ENCODE measurements at regions not wholly inside any gene's neighbourhood (a gene's known extent, or its start where the extent isn't known, plus 50 kb on each side); places are given as distances from the start of the nearest gene placed in this dataset.
"Not testable (repeated sequence)": the region's sequence is repeated elsewhere in the genome, so short reads cannot be mapped to it uniquely, and the experiment has no call there.

DNA sequence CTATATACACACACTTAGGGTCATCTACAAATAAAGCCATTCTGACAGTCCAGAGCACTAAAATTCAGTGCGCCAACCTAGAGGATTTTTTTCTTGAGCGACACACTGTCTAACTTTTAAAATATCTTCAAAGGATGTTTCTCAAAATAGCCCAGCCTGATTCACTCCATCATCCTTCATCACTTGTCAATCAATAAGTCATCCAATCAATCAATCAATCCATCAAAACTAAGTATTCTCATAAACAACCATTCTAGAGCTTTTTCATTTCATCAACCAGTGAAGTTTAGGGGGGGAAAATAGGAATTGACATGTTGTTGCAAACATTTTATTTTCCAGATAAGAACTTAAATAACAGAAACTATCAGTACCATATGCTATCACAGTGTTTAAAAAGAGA, 183.2 kb downstream of the HDGFL1 start:
- no peaks in the 10 kb centered on the region for H3K9me3 ChIP-seq (ENCODE audit: control insufficient read depth in 3 of 3, low read length in 3 of 3)
- H3K9ac ChIP-seq (ENCODE audit: low read depth in 1 of 3, low read length in 3 of 3) = no peak overlapping the region
- H3K4me1 ChIP-seq (ENCODE audit: control insufficient read depth in 3 of 3, insufficient read depth in 3 of 3, low read length in 3 of 3) = no peaks in the 10 kb centered on the region
- no peak overlapping the region for H3K4me3 ChIP-seq (ENCODE audit: low read length in 3 of 3)
- H3K27me3 ChIP-seq (ENCODE audit: control insufficient read depth in 3 of 3, insufficient read depth in 3 of 3, low read length in 3 of 3) = no peaks in the 10 kb centered on the region
- no peaks in the 10 kb centered on the region for H3K36me3 ChIP-seq (ENCODE audit: control insufficient read depth in 3 of 3, insufficient read depth in 3 of 3, low read length in 3 of 3)
- H3K27ac ChIP-seq (ENCODE audit: low read depth, low read length) = no peak overlapping the region

DNA sequence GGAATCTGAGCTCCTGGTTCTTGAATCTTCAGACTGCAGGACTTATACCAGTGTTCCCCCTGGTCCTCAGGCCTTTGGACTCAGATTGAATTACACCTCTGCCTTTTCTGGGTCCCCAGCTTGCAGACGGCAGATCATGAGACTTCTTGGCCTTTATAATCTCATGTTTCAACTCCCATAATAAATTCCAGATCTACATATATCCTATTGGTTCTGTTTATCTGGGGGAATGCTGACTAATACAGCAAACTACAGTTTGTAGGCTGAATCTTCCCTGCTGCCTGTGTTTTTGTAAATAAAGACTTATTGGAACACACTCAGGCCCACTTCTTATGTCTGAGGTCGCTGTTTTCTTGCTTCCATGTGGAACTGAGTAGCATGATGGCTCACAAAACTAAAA, 184.7 kb downstream of the HDGFL1 start:
- Histone ChIP-seq H3K27ac (ENCODE audit: low read depth, low read length) (no peak overlapping the region), H3K9ac (ENCODE audit: low read depth in 1 of 3, low read length in 3 of 3) (no peak overlapping the region), H3K4me1 (ENCODE audit: control insufficient read depth in 3 of 3, insufficient read depth in 3 of 3, low read length in 3 of 3) (no peaks in the 10 kb centered on the region), H3K9me3 (ENCODE audit: control insufficient read depth in 3 of 3, low read length in 3 of 3) (no peaks in the 10 kb centered on the region), H3K4me3 (ENCODE audit: low read length in 3 of 3) (no peak overlapping the region), H3K27me3 (ENCODE audit: control insufficient read depth in 3 of 3, insufficient read depth in 3 of 3, low read length in 3 of 3) (no peaks in the 10 kb centered on the region), H3K36me3 (ENCODE audit: control insufficient read depth in 3 of 3, insufficient read depth in 3 of 3, low read length in 3 of 3) (no peaks in the 10 kb centered on the region)

DNA sequence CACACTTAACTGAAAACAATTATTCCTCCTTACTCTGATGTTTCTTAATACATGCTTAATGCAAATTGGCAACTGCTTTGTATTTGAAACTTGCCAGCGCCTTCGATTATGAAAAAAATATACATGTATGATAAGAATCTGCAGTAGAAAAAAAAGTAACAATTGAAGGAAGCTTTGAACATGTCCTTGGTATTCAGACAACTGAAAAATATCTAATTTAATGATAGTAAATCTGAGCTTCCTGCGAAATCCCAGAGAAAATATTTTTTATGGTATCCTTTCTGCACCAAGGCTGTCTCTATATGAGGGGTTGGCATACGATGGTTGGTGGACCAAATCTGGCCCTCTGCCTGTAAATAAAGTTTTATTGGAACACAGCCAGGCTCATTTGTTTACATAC, 186.2 kb downstream of the HDGFL1 start:
- Histone ChIP-seq H3K36me3 (ENCODE audit: control insufficient read depth in 3 of 3, insufficient read depth in 3 of 3, low read length in 3 of 3) (no peaks in the 10 kb centered on the region), H3K9ac (ENCODE audit: low read depth in 1 of 3, low read length in 3 of 3) (no peak overlapping the region), H3K27me3 (ENCODE audit: control insufficient read depth in 3 of 3, insufficient read depth in 3 of 3, low read length in 3 of 3) (no peaks in the 10 kb centered on the region), H3K4me1 (ENCODE audit: control insufficient read depth in 3 of 3, insufficient read depth in 3 of 3, low read length in 3 of 3) (no peaks in the 10 kb centered on the region), H3K4me3 (ENCODE audit: low read length in 3 of 3) (no peak overlapping the region), H3K9me3 (ENCODE audit: control insufficient read depth in 3 of 3, low read length in 3 of 3) (no peaks in the 10 kb centered on the region), H3K27ac (ENCODE audit: low read depth, low read length) (no peak overlapping the region)

DNA sequence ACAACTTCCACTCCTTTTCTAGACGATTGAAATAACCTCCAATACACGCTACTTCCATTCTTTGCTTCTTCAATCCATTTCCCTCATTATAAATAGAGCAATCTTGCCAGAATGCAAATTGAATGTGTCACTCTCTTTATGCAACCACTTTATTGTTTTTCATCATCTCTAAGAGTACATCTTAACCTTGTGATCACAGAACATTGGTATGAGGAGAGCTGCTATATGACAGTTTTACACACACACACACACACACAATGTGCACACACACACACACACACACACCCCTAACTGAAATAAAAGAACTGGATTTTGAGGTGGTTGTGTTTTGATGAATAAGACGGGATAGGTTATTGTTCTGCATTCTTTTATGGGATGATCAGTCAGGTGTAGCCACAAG, 187.0 kb downstream of the HDGFL1 start:
- Histone ChIP-seq H3K27me3 (ENCODE audit: control insufficient read depth in 3 of 3, insufficient read depth in 3 of 3, low read length in 3 of 3) (no peaks in the 10 kb centered on the region), H3K4me1 (ENCODE audit: control insufficient read depth in 3 of 3, insufficient read depth in 3 of 3, low read length in 3 of 3) (no peaks in the 10 kb centered on the region), H3K9me3 (ENCODE audit: control insufficient read depth in 3 of 3, low read length in 3 of 3) (no peaks in the 10 kb centered on the region), H3K27ac (ENCODE audit: low read depth, low read length) (no peak overlapping the region), H3K36me3 (ENCODE audit: control insufficient read depth in 3 of 3, insufficient read depth in 3 of 3, low read length in 3 of 3) (no peaks in the 10 kb centered on the region), H3K4me3 (ENCODE audit: low read length in 3 of 3) (no peak overlapping the region), H3K9ac (ENCODE audit: low read depth in 1 of 3, low read length in 3 of 3) (no peak overlapping the region)

DNA sequence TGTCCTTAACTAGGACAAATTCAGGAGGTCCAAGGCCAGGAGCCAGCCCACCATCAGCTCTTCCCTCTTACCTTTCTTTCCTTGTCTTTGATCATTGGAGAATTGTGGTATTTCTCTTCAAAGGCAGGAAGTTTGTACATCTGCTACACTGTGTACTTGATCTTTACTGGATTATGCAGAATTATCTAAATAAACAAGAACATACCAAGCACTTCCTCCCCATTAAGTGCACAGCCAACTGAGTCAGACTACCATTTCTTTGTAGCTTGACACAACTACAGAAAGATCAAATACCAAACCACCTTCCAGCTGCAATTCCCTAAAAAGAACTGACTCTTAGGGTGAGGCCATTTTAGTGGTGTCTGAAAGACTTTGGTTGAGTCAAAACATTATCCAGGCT, 195.1 kb downstream of the HDGFL1 start:
- Histone ChIP-seq H3K9ac (ENCODE audit: low read depth in 1 of 3, low read length in 3 of 3) (no peak overlapping the region), H3K9me3 (ENCODE audit: control insufficient read depth in 3 of 3, low read length in 3 of 3) (no peaks in the 10 kb centered on the region), H3K4me1 (ENCODE audit: control insufficient read depth in 3 of 3, insufficient read depth in 3 of 3, low read length in 3 of 3) (no peaks in the 10 kb centered on the region), H3K27ac (ENCODE audit: low read depth, low read length) (no peak overlapping the region), H3K27me3 (ENCODE audit: control insufficient read depth in 3 of 3, insufficient read depth in 3 of 3, low read length in 3 of 3) (no peaks in the 10 kb centered on the region), H3K36me3 (ENCODE audit: control insufficient read depth in 3 of 3, insufficient read depth in 3 of 3, low read length in 3 of 3) (no peaks in the 10 kb centered on the region), H3K4me3 (ENCODE audit: low read length in 3 of 3) (no peak overlapping the region)

GRCh38 chr6:22765015-22765414, 195.6 kb downstream of the HDGFL1 start:
- no peaks in the 10 kb centered on the region for H3K27me3 ChIP-seq (ENCODE audit: control insufficient read depth in 3 of 3, insufficient read depth in 3 of 3, low read length in 3 of 3)
- no peak overlapping the region for H3K27ac ChIP-seq (ENCODE audit: low read depth, low read length)
- no peaks in the 10 kb centered on the region for H3K4me1 ChIP-seq (ENCODE audit: control insufficient read depth in 3 of 3, insufficient read depth in 3 of 3, low read length in 3 of 3)
- H3K9ac ChIP-seq (ENCODE audit: low read depth in 1 of 3, low read length in 3 of 3) = no peak overlapping the region
- H3K9me3 ChIP-seq (ENCODE audit: control insufficient read depth in 3 of 3, low read length in 3 of 3) = no peaks in the 10 kb centered on the region
- no peaks in the 10 kb centered on the region for H3K36me3 ChIP-seq (ENCODE audit: control insufficient read depth in 3 of 3, insufficient read depth in 3 of 3, low read length in 3 of 3)
- H3K4me3 ChIP-seq (ENCODE audit: low read length in 3 of 3) = no peak overlapping the region

GRCh38 chr6:22766979-22767378, 197.6 kb downstream of the HDGFL1 start:
- Histone ChIP-seq H3K27me3 (ENCODE audit: control insufficient read depth in 3 of 3, insufficient read depth in 3 of 3, low read length in 3 of 3) (no peaks in the 10 kb centered on the region), H3K9me3 (ENCODE audit: control insufficient read depth in 3 of 3, low read length in 3 of 3) (no peaks in the 10 kb centered on the region), H3K9ac (ENCODE audit: low read depth in 1 of 3, low read length in 3 of 3) (no peak overlapping the region), H3K36me3 (ENCODE audit: control insufficient read depth in 3 of 3, insufficient read depth in 3 of 3, low read length in 3 of 3) (no peaks in the 10 kb centered on the region), H3K4me1 (ENCODE audit: control insufficient read depth in 3 of 3, insufficient read depth in 3 of 3, low read length in 3 of 3) (no peaks in the 10 kb centered on the region), H3K27ac (ENCODE audit: low read depth, low read length) (no peak overlapping the region), H3K4me3 (ENCODE audit: low read length in 3 of 3) (no peak overlapping the region)

GRCh38 chr6:22770054-22770453, 200.7 kb downstream of the HDGFL1 start:
- H3K4me3 ChIP-seq (ENCODE audit: low read length in 3 of 3) = no peak overlapping the region
- no peaks in the 10 kb centered on the region for H3K36me3 ChIP-seq (ENCODE audit: control insufficient read depth in 3 of 3, insufficient read depth in 3 of 3, low read length in 3 of 3)
- H3K4me1 ChIP-seq (ENCODE audit: control insufficient read depth in 3 of 3, insufficient read depth in 3 of 3, low read length in 3 of 3) = no peaks in the 10 kb centered on the region
- no peak overlapping the region for H3K27ac ChIP-seq (ENCODE audit: low read depth, low read length)
- H3K9me3 ChIP-seq (ENCODE audit: control insufficient read depth in 3 of 3, low read length in 3 of 3) = no peaks in the 10 kb centered on the region
- no peaks in the 10 kb centered on the region for H3K27me3 ChIP-seq (ENCODE audit: control insufficient read depth in 3 of 3, insufficient read depth in 3 of 3, low read length in 3 of 3)
- no peak overlapping the region for H3K9ac ChIP-seq (ENCODE audit: low read depth in 1 of 3, low read length in 3 of 3)

DNA sequence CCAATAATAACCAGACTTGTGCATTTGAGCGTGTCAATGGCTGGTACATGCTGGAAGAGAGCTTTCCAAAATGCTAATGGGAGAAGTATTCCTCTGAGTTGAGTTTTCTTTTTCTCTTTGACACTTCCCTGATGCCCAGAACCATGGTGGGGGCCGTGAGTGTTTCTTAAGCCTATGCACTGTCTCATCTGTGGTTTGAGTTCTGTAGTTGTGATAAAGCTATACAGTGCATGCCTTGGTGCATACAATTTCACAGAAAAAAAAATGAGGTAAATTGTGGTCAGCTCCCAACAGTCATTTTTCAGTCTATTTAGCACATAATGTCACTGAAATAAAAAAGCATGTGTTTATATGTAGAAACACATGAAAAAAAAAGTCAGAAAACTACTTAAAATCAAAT, 204.8 kb downstream of the HDGFL1 start:
- Histone ChIP-seq H3K4me1 (ENCODE audit: control insufficient read depth in 3 of 3, insufficient read depth in 3 of 3, low read length in 3 of 3) (no peaks in the 10 kb centered on the region), H3K27ac (ENCODE audit: low read depth, low read length) (no peak overlapping the region), H3K9ac (ENCODE audit: low read depth in 1 of 3, low read length in 3 of 3) (no peak overlapping the region), H3K4me3 (ENCODE audit: low read length in 3 of 3) (no peak overlapping the region), H3K9me3 (ENCODE audit: control insufficient read depth in 3 of 3, low read length in 3 of 3) (peaks cover 4 to 6% (median 4%) of the 10 kb centered on the region in 3 donors), H3K36me3 (ENCODE audit: control insufficient read depth in 3 of 3, insufficient read depth in 3 of 3, low read length in 3 of 3) (no peaks in the 10 kb centered on the region), H3K27me3 (ENCODE audit: control insufficient read depth in 3 of 3, insufficient read depth in 3 of 3, low read length in 3 of 3) (no peaks in the 10 kb centered on the region)

GRCh38 chr6:22778438-22778837, 209.1 kb downstream of the HDGFL1 start:
- not testable (repeated sequence) for H3K4me1 ChIP-seq (ENCODE audit: control insufficient read depth in 3 of 3, insufficient read depth in 3 of 3, low read length in 3 of 3); H3K36me3 ChIP-seq (ENCODE audit: control insufficient read depth in 3 of 3, insufficient read depth in 3 of 3, low read length in 3 of 3)

GRCh38 chr6:22779062-22779461, 209.7 kb downstream of the HDGFL1 start:
- Histone ChIP-seq H3K9ac (ENCODE audit: low read depth in 1 of 3, low read length in 3 of 3) (no peak overlapping the region), H3K27ac (ENCODE audit: low read depth, low read length) (no peak overlapping the region), H3K4me3 (ENCODE audit: low read length in 3 of 3) (no peak overlapping the region), H3K27me3 (ENCODE audit: control insufficient read depth in 3 of 3, insufficient read depth in 3 of 3, low read length in 3 of 3) (no peaks in the 10 kb centered on the region), H3K4me1 (ENCODE audit: control insufficient read depth in 3 of 3, insufficient read depth in 3 of 3, low read length in 3 of 3) (no peaks in the 10 kb centered on the region), H3K9me3 (ENCODE audit: control insufficient read depth in 3 of 3, low read length in 3 of 3) (peaks cover 4 to 8% (median 6%) of the 10 kb centered on the region in 3 donors), H3K36me3 (ENCODE audit: control insufficient read depth in 3 of 3, insufficient read depth in 3 of 3, low read length in 3 of 3) (no peaks in the 10 kb centered on the region)

More at GRCh38 chr6:22778438-22778837, 209.1 kb downstream of the HDGFL1 start:
- not testable (repeated sequence) for H3K4me3 ChIP-seq (ENCODE audit: low read length in 3 of 3); H3K9me3 ChIP-seq (ENCODE audit: control insufficient read depth in 3 of 3, low read length in 3 of 3); H3K9ac ChIP-seq (ENCODE audit: low read depth in 1 of 3, low read length in 3 of 3); H3K27me3 ChIP-seq (ENCODE audit: control insufficient read depth in 3 of 3, insufficient read depth in 3 of 3, low read length in 3 of 3); H3K27ac ChIP-seq (ENCODE audit: low read depth, low read length)
